ENCODE measurements at regions not wholly inside any gene's neighbourhood (a gene's known extent, or its start where the extent isn't known, plus 50 kb on each side); places are given as distances from the start of the nearest gene placed in this dataset.

- no peak for DNase-seq
Observed at GRCh38 chr6:133632206-133632605, 256.7 kb upstream of the TCF21 start.

GRCh38 chr6:133632906-133633305 is 256.0 kb upstream of the TCF21 start:
- no peak for DNase-seq

- no peak for DNase-seq
Observed at GRCh38 chr6:133634474-133634873, 254.4 kb upstream of the TCF21 start.

GRCh38 chr6:133635447-133635846 is 253.5 kb upstream of the TCF21 start:
- DNase-seq: no peak

- no peak for DNase-seq
Observed at GRCh38 chr6:133637436-133637835, 251.5 kb upstream of the TCF21 start.

- no peak for DNase-seq
Observed at GRCh38 chr6:133637874-133638273, 251.0 kb upstream of the TCF21 start.

GRCh38 chr6:133641104-133641503 is 247.8 kb upstream of the TCF21 start:
- DNase-seq: no peak

- DNase-seq: no peak
Observed at GRCh38 chr6:133644548-133644891, 244.4 kb upstream of the TCF21 start.

GRCh38 chr6:133644892-133645619 is 243.9 kb upstream of the TCF21 start:
- DNase-seq: no peak

- no peak for DNase-seq
Observed at GRCh38 chr6:133645966-133646740, 242.8 kb upstream of the TCF21 start.

GRCh38 chr6:133648581-133648980 is 240.3 kb upstream of the TCF21 start:
- DNase-seq: no peak

- no peak for DNase-seq
Observed at GRCh38 chr6:133671376-133671775, 217.5 kb upstream of the TCF21 start.

GRCh38 chr6:133673056-133673455 is 215.9 kb upstream of the TCF21 start:
- DNase-seq: no peak

GRCh38 chr6:133674661-133675060 is 214.3 kb upstream of the TCF21 start:
- DNase-seq: no peak

GRCh38 chr6:133680994-133681393 is 207.9 kb upstream of the TCF21 start:
- DNase-seq: no peak

GRCh38 chr6:133681891-133682290 is 207.0 kb upstream of the TCF21 start:
- no peak for DNase-seq

- no peak for DNase-seq
Observed at GRCh38 chr6:133682506-133683307, 206.2 kb upstream of the TCF21 start.

- no peak for DNase-seq
Observed at GRCh38 chr6:133683308-133683580, 205.7 kb upstream of the TCF21 start.

- DNase-seq: no peak
Observed at GRCh38 chr6:133683606-133684005, 205.3 kb upstream of the TCF21 start.

- no peak for DNase-seq
Observed at GRCh38 chr6:133688705-133689492, 200.0 kb upstream of the TCF21 start.

GRCh38 chr6:133689863-133690262 is 199.1 kb upstream of the TCF21 start:
- no peak for DNase-seq

- DNase-seq: no peak
Observed at GRCh38 chr6:133693565-133693964, 195.3 kb upstream of the TCF21 start.

GRCh38 chr6:133697185-133697584 is 191.7 kb upstream of the TCF21 start:
- no peak for DNase-seq
